ENCODE measurements at regions not wholly inside any gene's neighbourhood (a gene's known extent, or its start where the extent isn't known, plus 50 kb on each side); places are given as distances from the start of the nearest gene placed in this dataset.

- H3K9me3 Mint-ChIP-seq (ENCODE audit: unreplicated experiment) = peaks cover 6% of the 10 kb centered on the region
- H3K27ac Mint-ChIP-seq (ENCODE audit: unreplicated experiment) = peak overlapping the region; percentile 67
- peak overlapping the region; percentile 54 for H3K4me2 ChIP-seq (ENCODE audit: low read length)
- peaks cover 13% of the 10 kb centered on the region for H3K4me1 Mint-ChIP-seq (ENCODE audit: low read depth, unreplicated experiment)
- no peaks in the 10 kb centered on the region for H4K20me1 ChIP-seq (ENCODE audit: insufficient read depth, low read length)
- no peaks in the 10 kb centered on the region for H3K27me3 ChIP-seq (ENCODE audit: insufficient read depth, low read length)
- H3K36me3 ChIP-seq (ENCODE audit: insufficient read depth, low read length) = no peaks in the 10 kb centered on the region
- peak overlapping the region; percentile 15 for H2AFZ ChIP-seq (ENCODE audit: low read depth, low read length)
- H3K9me3 ChIP-seq (ENCODE audit: insufficient read depth, low read depth, low read length) = no peaks in the 10 kb centered on the region
- no peaks in the 10 kb centered on the region for H3K27me3 Mint-ChIP-seq (ENCODE audit: low read depth, unreplicated experiment)
- H3K4me1 ChIP-seq (ENCODE audit: insufficient read depth, low read length) = peaks cover 6% of the 10 kb centered on the region
- no peak overlapping the region for H3K4me3 ChIP-seq (ENCODE audit: insufficient read depth, low read depth, low read length)
- no peak overlapping the region for H3K27ac ChIP-seq (ENCODE audit: low read depth, low read length)
- H3K79me2 ChIP-seq (ENCODE audit: insufficient read depth, low read length) = no peaks in the 10 kb centered on the region
- H3K9ac ChIP-seq (ENCODE audit: low read length) = peak overlapping the region; percentile 7
- no peak for TF ChIP-seq CTCF (IDR thresholded peaks at IDR 0.05; ENCODE audit: insufficient read depth, low read depth, low read length)
- no peak for TF ChIP-seq EZH2 (IDR thresholded peaks at IDR 0.05; ENCODE audit: insufficient read depth, low read length)
- no peak for FAIRE-seq
- H3K4me3 Mint-ChIP-seq (ENCODE audit: unreplicated experiment) = no peak overlapping the region
- peak; percentile 86 for DNase-seq (ENCODE audit: low read depth)
- no peaks in the 10 kb centered on the region for H3K36me3 Mint-ChIP-seq (ENCODE audit: low read depth, unreplicated experiment)
Observed at GRCh38 chr1:88237058-88237457, 447.0 kb upstream of the PKN2 start.

GRCh38 chr1:88239205-88239604 is 444.9 kb upstream of the PKN2 start:
- DNase-seq (ENCODE audit: low read depth) = no peak
- H3K4me1 Mint-ChIP-seq (ENCODE audit: low read depth, unreplicated experiment) = peaks cover 13% of the 10 kb centered on the region
- no peak overlapping the region for H3K27ac Mint-ChIP-seq (ENCODE audit: unreplicated experiment)
- Histone ChIP-seq H3K4me1 (ENCODE audit: insufficient read depth, low read length) (peaks cover 6% of the 10 kb centered on the region), H3K4me2 (ENCODE audit: low read length) (no peak overlapping the region), H2AFZ (ENCODE audit: low read depth, low read length) (no peak overlapping the region), H3K9ac (ENCODE audit: low read length) (no peak overlapping the region), H4K20me1 (ENCODE audit: insufficient read depth, low read length) (no peaks in the 10 kb centered on the region), H3K27me3 (ENCODE audit: insufficient read depth, low read length) (no peaks in the 10 kb centered on the region), H3K27ac (ENCODE audit: low read depth, low read length) (no peak overlapping the region), H3K9me3 (ENCODE audit: insufficient read depth, low read depth, low read length) (no peaks in the 10 kb centered on the region), H3K4me3 (ENCODE audit: insufficient read depth, low read depth, low read length) (no peak overlapping the region), H3K36me3 (ENCODE audit: insufficient read depth, low read length) (no peaks in the 10 kb centered on the region), H3K79me2 (ENCODE audit: insufficient read depth, low read length) (no peaks in the 10 kb centered on the region)
- H3K27me3 Mint-ChIP-seq (ENCODE audit: low read depth, unreplicated experiment) = no peaks in the 10 kb centered on the region
- TF ChIP-seq CTCF (IDR thresholded peaks at IDR 0.05; ENCODE audit: insufficient read depth, low read depth, low read length) (no peak), EZH2 (IDR thresholded peaks at IDR 0.05; ENCODE audit: insufficient read depth, low read length) (no peak)
- no peaks in the 10 kb centered on the region for H3K36me3 Mint-ChIP-seq (ENCODE audit: low read depth, unreplicated experiment)
- no peak for FAIRE-seq
- H3K9me3 Mint-ChIP-seq (ENCODE audit: unreplicated experiment) = peaks cover 10% of the 10 kb centered on the region
- H3K4me3 Mint-ChIP-seq (ENCODE audit: unreplicated experiment) = no peak overlapping the region

- Histone ChIP-seq H3K4me2 (ENCODE audit: low read length) (no peak overlapping the region), H4K20me1 (ENCODE audit: insufficient read depth, low read length) (no peaks in the 10 kb centered on the region), H3K9me3 (ENCODE audit: insufficient read depth, low read depth, low read length) (no peaks in the 10 kb centered on the region), H3K4me3 (ENCODE audit: insufficient read depth, low read depth, low read length) (no peak overlapping the region), H3K9ac (ENCODE audit: low read length) (no peak overlapping the region), H3K27me3 (ENCODE audit: insufficient read depth, low read length) (no peaks in the 10 kb centered on the region), H3K27ac (ENCODE audit: low read depth, low read length) (no peak overlapping the region), H3K4me1 (ENCODE audit: insufficient read depth, low read length) (no peaks in the 10 kb centered on the region), H2AFZ (ENCODE audit: low read depth, low read length) (no peak overlapping the region), H3K79me2 (ENCODE audit: insufficient read depth, low read length) (no peaks in the 10 kb centered on the region), H3K36me3 (ENCODE audit: insufficient read depth, low read length) (no peaks in the 10 kb centered on the region)
- Mint-ChIP-seq H3K4me3 (ENCODE audit: unreplicated experiment) (no peak overlapping the region), H3K27me3 (ENCODE audit: low read depth, unreplicated experiment) (no peaks in the 10 kb centered on the region), H3K27ac (ENCODE audit: unreplicated experiment) (no peak overlapping the region), H3K9me3 (ENCODE audit: unreplicated experiment) (no peaks in the 10 kb centered on the region), H3K4me1 (ENCODE audit: low read depth, unreplicated experiment) (no peaks in the 10 kb centered on the region), H3K36me3 (ENCODE audit: low read depth, unreplicated experiment) (no peaks in the 10 kb centered on the region)
- FAIRE-seq = no peak
- DNase-seq (ENCODE audit: low read depth) = peak; percentile 23
- TF ChIP-seq EZH2 (IDR thresholded peaks at IDR 0.05; ENCODE audit: insufficient read depth, low read length) (no peak), CTCF (IDR thresholded peaks at IDR 0.05; ENCODE audit: insufficient read depth, low read depth, low read length) (no peak)
Observed at GRCh38 chr1:88247666-88248065, 436.4 kb upstream of the PKN2 start.
